Epithelial cell of esophagus (primary cell): ENCODE measurements at regions not wholly inside any gene's neighbourhood (a gene's known extent, or its start where the extent isn't known, plus 50 kb on each side); places are given as distances from the start of the nearest gene placed in this dataset.

ENCODE experiments used
- DNase-seq: peaks from one replicate; pipeline ENCODE4 v3.0.0; 2010; ENCODE audit warnings: low read depth
- H3K4me3 ChIP-seq: 2 replicates; pipeline ENCODE4 v1.5.1; 2011; ENCODE audit warnings: mild to moderate bottlenecking, low read length, control low read depth
- CTCF ChIP-seq: IDR thresholded peaks from 2 replicates; pipeline ENCODE4 v1.5.1; 2011; ENCODE audit warnings: low read depth, mild to moderate bottlenecking, low read length, control low read depth, inconsistent platforms; ENCODE audit not compliant: insufficient read depth; ENCODE audit errors: missing control alignments

GRCh38 chr2:78564666-78565065, 460.8 kb upstream of the REG3G start:
- TF ChIP-seq CTCF = no peak
- DNase-seq = no peak
- no peak overlapping the region for H3K4me3 ChIP-seq

GRCh38 chr2:78568782-78569373, 456.6 kb upstream of the REG3G start:
- no peak overlapping the region for H3K4me3 ChIP-seq
- no peak for DNase-seq
- no peak for TF ChIP-seq CTCF

DNA sequence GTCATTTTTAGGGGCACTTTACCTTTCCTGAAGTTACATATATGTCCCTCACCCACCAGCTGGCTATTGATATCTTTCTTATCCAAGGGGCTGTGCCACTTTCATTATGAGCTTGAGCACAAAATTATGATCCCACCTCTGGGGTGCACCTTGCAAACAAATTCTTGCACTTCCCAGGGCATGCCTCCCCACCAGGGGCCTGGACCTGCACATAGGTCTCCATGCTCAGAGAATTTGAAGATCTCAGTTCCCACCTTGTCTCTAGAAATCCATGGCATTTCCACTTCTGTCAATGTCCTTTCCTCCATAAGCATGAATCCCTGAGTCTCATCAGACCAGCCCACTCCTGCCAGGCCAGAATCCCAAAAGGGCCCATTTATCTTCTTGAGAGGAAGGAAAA, 449.1 kb upstream of the REG3G start:
- no peak for TF ChIP-seq CTCF
- no peak overlapping the region for H3K4me3 ChIP-seq
- no peak for DNase-seq

DNA sequence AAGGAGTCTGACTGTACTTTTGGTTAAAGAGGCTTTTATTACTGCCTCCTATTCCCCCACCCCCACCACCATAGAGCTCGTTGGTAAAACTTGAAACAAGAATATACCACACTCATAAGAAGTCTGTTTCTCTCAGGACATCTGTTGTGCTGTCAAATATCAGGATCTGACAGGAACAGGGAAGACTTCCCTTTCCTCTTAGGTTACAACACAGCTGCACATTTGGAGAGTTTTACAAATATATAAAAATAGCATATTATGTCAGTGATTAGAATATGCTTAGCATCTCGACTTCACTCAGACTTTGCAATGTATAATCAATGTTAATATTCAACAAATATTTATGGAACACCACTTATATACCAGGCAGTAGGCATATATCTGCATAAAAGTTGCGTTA, 439.6 kb upstream of the REG3G start:
- TF ChIP-seq CTCF = no peak
- DNase-seq = no peak
- H3K4me3 ChIP-seq = no peak overlapping the region

DNA sequence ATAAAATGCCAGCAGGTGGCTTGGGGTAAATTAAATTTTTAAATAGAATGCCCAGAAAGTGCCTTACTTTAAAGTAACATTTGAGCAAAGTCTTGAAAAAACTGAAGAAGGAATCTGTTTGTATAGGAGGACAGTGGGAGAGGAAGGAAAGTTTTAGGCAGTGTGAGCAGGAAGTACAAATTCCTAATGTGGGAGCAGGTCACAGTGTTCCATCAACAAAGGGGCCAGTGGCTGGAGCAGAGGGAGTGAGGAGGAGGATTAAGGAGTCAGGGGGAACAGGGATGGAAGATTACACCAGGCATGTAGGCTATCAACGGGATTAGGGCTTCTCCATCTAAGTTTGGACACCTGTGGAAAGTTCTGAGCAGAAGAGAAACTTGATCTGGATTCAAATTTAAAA, 439.2 kb upstream of the REG3G start:
- no peak for DNase-seq
- H3K4me3 ChIP-seq = no peak overlapping the region
- no peak for TF ChIP-seq CTCF

DNA sequence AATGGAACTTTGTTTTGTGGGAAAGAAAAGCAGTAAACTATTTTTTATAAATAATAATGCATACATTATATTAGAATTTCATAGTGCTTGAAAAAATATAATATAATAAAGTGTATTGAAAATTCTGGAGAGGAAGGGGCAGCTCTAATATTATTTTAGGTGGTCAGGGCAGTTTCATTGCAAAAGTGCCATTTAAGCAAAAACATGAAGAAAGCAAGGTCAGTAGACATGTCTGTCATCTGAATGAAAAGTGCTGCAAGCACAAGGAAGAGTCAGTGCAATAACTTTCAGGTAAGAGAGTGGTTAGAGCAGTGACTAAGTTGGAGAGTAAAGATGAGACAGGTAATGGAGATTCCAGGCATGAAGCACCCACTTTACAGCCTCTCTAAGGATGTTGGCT, 435.6 kb upstream of the REG3G start:
- no peak overlapping the region for H3K4me3 ChIP-seq
- no peak for TF ChIP-seq CTCF
- DNase-seq = no peak

- TF ChIP-seq CTCF = no peak
- no peak for DNase-seq
- H3K4me3 ChIP-seq = no peak overlapping the region
Measured at GRCh38 chr2:78592491-78592890, 433.0 kb upstream of the REG3G start.
